Esophagus muscularis mucosa (tissue), 4 donors: ENCODE measurements at regions not wholly inside any gene's neighbourhood (a gene's known extent, or its start where the extent isn't known, plus 50 kb on each side); places are given as distances from the start of the nearest gene placed in this dataset.

Experiments used
- DNase-seq: peaks from one replicate; pipeline ENCODE4 v3.0.0-alpha.2; 2017; ENCODE audit errors: extremely low spot score
- H3K27ac ChIP-seq, 4 donors: fragments of 200-600 bp; sonication (generic); replicated peaks in 1 of 4; 1 replicate in 3 of 4; 2 replicates in 1 of 4; pipeline ENCODE4 v1.5.1; 2016 to 2019; ENCODE audit warnings: mild to moderate bottlenecking in 1 of 4
- H3K27me3 ChIP-seq, 4 donors: fragments of 200-600 bp; sonication (generic); one replicate each; pipeline versions ENCODE4 v1.5.1 to v1.6.0; 2016 to 2019
- H3K36me3 ChIP-seq, 4 donors: fragments of 200-600 bp; sonication (generic); one replicate each; pipeline ENCODE4 v1.5.1; 2016 to 2019
- H3K4me1 ChIP-seq, 4 donors: fragments of 200-600 bp; sonication (generic); one replicate each; pipeline ENCODE4 v1.5.1; 2016 to 2019
- H3K4me3 ChIP-seq, 4 donors: fragments of 200-600 bp; sonication (generic); 1 replicate in 2 of 4; 2 replicates in 2 of 4; pipeline ENCODE4 v1.5.1; 2016 to 2019; ENCODE audit warnings: mild to moderate bottlenecking in 4 of 4, moderate library complexity in 1 of 4
- H3K9me3 ChIP-seq, 4 donors: fragments of 200-600 bp; sonication (generic); 1 replicate in 3 of 4; 2 replicates in 1 of 4; pipeline ENCODE4 v1.5.1; 2016 to 2019
- EP300 ChIP-seq: sonication (generic); formaldehyde crosslinking; IDR thresholded peaks from one replicate; pipeline ENCODE4 v1.6.1; 2017; ENCODE audit warnings: antibody characterized with exemption
- POLR2A ChIP-seq: fragments of 450-650 bp; IDR thresholded peaks from one replicate; pipeline ENCODE4 v1.6.1; 2017; ENCODE audit warnings: antibody characterized with exemption, moderate library complexity, mild to moderate bottlenecking, low read depth
- POLR2AphosphoS5 ChIP-seq, 2 donors: sonication (generic); formaldehyde crosslinking; IDR thresholded peaks; one replicate each; pipeline ENCODE4 v1.6.1; 2017; ENCODE audit warnings: antibody characterized with exemption in 2 of 2
- WGBS: methylation state at CpG from one replicate; pipeline ENCODE4 v1.1.5; 2018; 5-methylcytosine and 5-hydroxymethylcytosine counted together
- intact Hi-C: fragments of 100-400 bp; cut with DNase I; formaldehyde crosslinking; loops from one replicate; pipeline ENCODE4 v1.15.1; 2023
- TF ChIP-seq, protein P1 (sequence below), 3 experiments: fragments of 200-600 bp in 2 of 3; fragments of 450-650 bp in 1 of 3; sonication (generic) in 2 of 3; IDR thresholded peaks; one replicate each; pipeline ENCODE4 v1.5.1; 2017 to 2019; ENCODE audit warnings: antibody characterized with exemption in 3 of 3, mild to moderate bottlenecking in 2 of 3, moderate library complexity in 1 of 3

DNA sequence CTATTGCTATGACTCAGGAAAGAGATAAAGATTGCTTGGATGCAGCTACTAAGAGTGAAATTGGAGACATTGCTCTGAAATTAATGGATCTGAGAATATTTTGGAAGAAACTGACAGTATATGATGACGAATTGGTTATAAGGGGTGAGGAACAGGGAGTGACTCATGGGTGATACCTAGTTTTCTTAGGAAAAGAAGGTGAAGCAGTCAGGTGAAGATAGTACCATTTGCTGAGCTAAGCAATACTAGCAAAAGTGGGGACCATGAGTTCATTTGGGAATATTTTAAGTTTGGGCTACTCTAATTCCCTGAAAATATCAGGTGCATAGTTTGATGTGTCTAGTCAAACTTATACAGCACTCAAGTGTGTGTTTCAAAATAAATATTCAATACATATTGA lies 260.1 kb upstream of the NFIA start:
- intact Hi-C loops, result no loop called here
- TF ChIP-seq EP300 (no peak), POLR2A (no peak), POLR2AphosphoS5 (IDR thresholded peaks at IDR 0.05) (no peak)
- TF ChIP-seq, protein P1, sequence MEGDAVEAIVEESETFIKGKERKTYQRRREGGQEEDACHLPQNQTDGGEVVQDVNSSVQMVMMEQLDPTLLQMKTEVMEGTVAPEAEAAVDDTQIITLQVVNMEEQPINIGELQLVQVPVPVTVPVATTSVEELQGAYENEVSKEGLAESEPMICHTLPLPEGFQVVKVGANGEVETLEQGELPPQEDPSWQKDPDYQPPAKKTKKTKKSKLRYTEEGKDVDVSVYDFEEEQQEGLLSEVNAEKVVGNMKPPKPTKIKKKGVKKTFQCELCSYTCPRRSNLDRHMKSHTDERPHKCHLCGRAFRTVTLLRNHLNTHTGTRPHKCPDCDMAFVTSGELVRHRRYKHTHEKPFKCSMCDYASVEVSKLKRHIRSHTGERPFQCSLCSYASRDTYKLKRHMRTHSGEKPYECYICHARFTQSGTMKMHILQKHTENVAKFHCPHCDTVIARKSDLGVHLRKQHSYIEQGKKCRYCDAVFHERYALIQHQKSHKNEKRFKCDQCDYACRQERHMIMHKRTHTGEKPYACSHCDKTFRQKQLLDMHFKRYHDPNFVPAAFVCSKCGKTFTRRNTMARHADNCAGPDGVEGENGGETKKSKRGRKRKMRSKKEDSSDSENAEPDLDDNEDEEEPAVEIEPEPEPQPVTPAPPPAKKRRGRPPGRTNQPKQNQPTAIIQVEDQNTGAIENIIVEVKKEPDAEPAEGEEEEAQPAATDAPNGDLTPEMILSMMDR (IDR thresholded peaks at IDR 0.05), result no peak
- Histone ChIP-seq H3K4me3 (no peak overlapping the region), H3K9me3 (no peaks in the 10 kb centered on the region), H3K27me3 (no peaks in the 10 kb centered on the region), H3K4me1 (peaks cover 0 to 2% (median 0%) of the 10 kb centered on the region in 4 donors), H3K27ac (no peak overlapping the region), H3K36me3 (no peaks in the 10 kb centered on the region)
- WGBS, result 88% methylated on average over 1 of the region's 1 CpG
- DNase-seq, result no peak

DNA sequence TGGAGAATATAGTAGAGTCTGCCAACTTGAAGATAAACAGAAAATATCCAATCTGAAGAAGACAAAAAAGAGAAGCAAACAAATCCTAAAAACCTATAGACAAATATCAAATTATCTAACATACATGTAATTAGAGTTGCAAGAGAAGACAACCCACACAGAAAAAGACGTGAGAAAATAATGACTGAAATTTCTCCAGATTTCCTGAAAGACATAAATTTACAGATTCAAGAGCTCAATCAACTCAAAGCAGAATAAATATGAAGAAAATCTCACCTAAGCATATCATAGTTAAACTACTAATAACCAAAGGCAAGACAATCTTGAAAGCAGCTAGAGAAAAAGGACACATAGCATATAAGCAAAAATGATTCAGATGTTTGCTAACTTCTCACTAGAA lies 261.2 kb upstream of the NFIA start:
- no peak for DNase-seq
- Histone ChIP-seq H3K4me1 (peaks cover 0 to 2% (median 0%) of the 10 kb centered on the region in 4 donors), H3K27ac (no peak overlapping the region), H3K4me3 (no peak overlapping the region), H3K36me3 (no peaks in the 10 kb centered on the region), H3K27me3 (no peaks in the 10 kb centered on the region), H3K9me3 (no peaks in the 10 kb centered on the region)
- WGBS, result 95% methylated on average over 1 of the region's 1 CpG
- no peak for TF ChIP-seq POLR2AphosphoS5 (IDR thresholded peaks at IDR 0.05)
- TF ChIP-seq EP300, result no peak
- TF ChIP-seq POLR2A, result no peak
- TF ChIP-seq, protein P1 (IDR thresholded peaks at IDR 0.05), result no peak
- intact Hi-C loops, result no loop called here

DNA sequence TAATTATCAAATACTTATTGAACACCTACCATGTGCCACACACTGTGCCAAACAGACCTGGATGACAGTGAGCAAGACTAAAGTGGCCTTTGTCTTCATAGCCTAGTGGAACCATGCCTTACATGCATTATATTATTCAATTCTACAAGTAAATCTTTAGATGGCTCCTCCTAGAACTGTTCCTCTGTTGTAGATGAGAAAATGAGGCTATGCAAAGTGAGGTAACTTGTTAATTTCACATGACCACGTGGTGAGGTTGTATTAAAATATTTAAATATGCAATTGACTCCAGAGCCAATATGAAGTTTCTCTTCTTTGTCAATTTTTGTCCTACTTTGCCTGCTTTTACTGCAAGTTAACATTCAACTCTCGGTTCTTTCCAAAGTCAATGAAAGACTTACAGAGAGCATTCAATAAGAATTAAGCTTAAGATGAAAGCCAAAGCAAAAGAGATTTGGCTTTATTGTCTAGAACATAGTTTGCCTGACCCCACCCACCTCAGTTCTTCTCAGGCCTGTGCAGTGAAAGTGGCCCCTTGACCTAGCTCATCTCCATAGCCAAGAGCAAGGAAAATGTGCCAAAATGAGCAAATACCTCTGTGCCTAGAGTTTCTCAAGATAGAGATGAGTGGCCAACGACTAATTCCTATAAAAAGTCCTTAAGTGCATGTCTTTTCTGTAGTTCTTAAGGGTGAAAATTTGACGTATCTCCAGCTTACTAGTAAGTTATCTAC lies 263.2 kb upstream of the NFIA start:
- TF ChIP-seq POLR2AphosphoS5 (IDR thresholded peaks at IDR 0.05) (no peak), EP300 (no peak), POLR2A (no peak)
- intact Hi-C loops, result no loop called here
- Histone ChIP-seq H3K36me3 (no peaks in the 10 kb centered on the region), H3K4me3 (no peak overlapping the region), H3K27me3 (no peaks in the 10 kb centered on the region), H3K4me1 (no peaks in the 10 kb centered on the region), H3K9me3 (no peaks in the 10 kb centered on the region), H3K27ac (no peak overlapping the region)
- DNase-seq, result no peak
- 75% methylated on average over 4 of the region's 4 CpGs for WGBS

DNA sequence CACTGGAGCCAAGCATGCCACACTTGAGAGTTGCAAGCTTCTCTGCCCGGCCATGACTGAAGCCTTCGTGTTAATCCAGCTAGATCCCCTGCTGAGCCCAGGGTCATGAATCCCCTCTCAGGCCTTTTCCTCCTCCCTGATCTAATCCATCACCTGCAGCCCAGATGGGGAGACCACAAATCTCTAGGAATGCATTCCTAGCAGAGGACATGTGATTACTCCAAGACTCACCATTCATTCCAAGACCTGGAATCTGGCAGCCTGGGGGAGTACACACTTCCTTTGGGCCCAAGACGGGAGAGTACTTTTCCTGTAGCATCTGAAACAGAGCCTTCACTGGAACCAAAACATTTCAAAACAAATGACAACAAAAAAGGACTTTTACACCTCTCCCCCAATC lies 269.3 kb upstream of the NFIA start:
- 90% methylated on average over 3 of the region's 3 CpGs for WGBS
- intact Hi-C loops, result no loop called here
- Histone ChIP-seq H3K4me1 (no peaks in the 10 kb centered on the region), H3K9me3 (no peaks in the 10 kb centered on the region), H3K27me3 (no peaks in the 10 kb centered on the region), H3K36me3 (no peaks in the 10 kb centered on the region), H3K4me3 (no peak overlapping the region), H3K27ac (no peak overlapping the region)
- TF ChIP-seq, protein P1 (IDR thresholded peaks at IDR 0.05), result no peak
- TF ChIP-seq POLR2AphosphoS5 (IDR thresholded peaks at IDR 0.05) (no peak), EP300 (no peak), POLR2A (no peak)
- no peak for DNase-seq

DNA sequence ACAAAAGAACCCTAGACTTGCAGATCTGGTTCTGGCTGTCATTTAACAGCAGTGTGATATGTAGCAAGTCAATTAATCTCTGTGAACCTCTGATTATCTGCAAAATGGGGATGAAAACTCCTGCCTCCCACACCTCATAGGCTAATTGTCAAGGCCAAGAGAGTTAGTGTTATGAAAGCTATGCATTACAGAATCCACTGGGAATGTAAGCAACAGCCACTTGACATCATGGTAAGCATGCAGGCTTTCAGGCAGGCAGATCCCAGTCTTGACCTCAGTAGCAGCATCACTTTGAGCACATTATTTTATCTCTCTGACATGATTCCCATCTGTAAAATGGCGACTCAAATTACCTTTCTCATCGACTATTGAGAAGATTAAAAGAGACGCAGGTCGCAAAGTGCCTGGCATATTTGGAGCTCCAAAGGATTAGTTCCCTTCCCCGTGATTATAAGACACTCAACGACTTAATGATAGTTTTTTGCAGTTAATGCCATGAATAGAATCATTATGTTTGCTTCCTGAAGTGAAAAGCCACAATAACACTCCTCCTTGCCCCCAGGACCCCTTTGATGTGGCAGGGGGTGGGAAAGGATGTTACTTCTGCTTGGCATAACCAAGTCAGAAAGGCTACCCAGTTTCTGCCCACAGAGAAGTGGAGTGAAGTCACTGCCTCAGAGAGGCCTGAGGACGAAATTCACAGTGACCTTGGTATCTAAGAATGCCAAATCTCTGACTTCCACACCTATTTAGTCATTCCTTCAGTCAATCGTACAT lies 273.0 kb upstream of the NFIA start:
- H3K27ac ChIP-seq, result no peak overlapping the region

More for the DNA sequence above, 273.0 kb upstream of the NFIA start:
- DNase-seq, result no peak
- no peaks in the 10 kb centered on the region for H3K36me3 ChIP-seq
- intact Hi-C loops, result no loop called here
- whole genome bisulfite sequencing, result 85% methylated on average over 8 of the region's 8 CpGs
- no peaks in the 10 kb centered on the region for H3K4me1 ChIP-seq
- TF ChIP-seq, protein P1 (IDR thresholded peaks at IDR 0.05), result no peak
- TF ChIP-seq POLR2A (no peak), EP300 (no peak), POLR2AphosphoS5 (IDR thresholded peaks at IDR 0.05) (no peak)
- H3K4me3 ChIP-seq, result no peak overlapping the region
- H3K9me3 ChIP-seq, result peaks cover 0 to 11% (median 0%) of the 10 kb centered on the region in 4 donors
- H3K27me3 ChIP-seq, result no peaks in the 10 kb centered on the region
